HUDEP-2 (cell line): ENCODE measurements at regions not wholly inside any gene's neighbourhood (a gene's known extent, or its start where the extent isn't known, plus 50 kb on each side); places are given as distances from the start of the nearest gene placed in this dataset.
A peak's percentile ranks its signal among the peaks of the same experiment; 100 is the strongest.

Experiments used
- DNase-seq, 76 experiments: peaks; one replicate each; lab custom pipeline; 2025; ENCODE audit not compliant: unreplicated experiment in 76 of 76; lab: John Stamatoyannopoulos, UW

DNA sequence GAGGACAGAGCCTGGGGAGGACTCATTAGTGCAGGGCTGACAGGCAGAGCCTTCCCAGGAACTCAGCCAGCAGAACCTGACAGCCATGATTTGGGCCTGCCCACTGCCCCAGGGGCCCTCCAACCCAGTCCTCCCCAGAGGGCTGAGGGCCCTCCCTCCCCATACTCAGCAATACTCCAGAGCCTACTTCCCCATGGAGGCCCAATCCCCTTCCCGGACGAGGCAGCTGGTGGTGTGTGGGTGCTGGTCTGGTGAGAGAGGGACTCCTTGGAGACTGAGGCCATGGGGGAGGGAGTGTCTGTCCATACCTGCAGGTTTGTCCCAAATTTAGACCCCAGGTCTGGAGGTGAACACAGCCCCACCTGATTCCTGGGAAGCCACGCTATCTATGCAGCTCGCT is 120.9 kb upstream of the MLN start:
- DNase-seq: no peak

DNA sequence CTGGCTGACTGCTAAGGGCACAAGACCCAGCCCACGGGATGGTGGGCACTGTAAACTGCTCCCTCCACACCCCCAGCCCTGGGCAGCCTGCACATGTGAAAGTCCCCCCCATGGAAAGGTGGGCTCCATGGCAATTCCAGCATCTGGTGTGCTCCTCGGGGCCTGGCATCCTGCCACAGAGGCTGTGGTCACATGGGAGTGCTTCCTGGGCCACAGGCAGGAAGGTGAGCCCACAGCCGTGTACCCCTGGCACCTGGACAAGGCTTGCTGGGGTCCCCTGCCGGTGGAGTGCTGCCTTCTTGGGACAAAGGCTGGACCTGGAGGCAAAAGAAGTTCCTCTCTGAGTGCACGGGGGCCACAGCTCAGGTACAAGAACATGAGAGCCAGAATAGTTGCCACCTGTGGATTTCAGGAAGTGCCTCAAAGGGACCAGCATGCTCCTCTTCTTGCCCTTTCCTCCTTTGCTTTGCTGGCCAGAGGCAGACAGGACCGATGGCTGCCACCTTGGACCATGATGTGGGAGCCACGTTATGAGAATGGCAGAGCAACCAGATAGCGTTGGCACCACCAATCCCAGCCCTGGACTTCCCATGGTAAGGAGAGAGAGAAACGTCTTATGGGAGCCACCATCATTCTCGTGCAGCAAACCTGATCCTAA is 120.2 kb upstream of the MLN start:
- DNase-seq: no peak

DNA sequence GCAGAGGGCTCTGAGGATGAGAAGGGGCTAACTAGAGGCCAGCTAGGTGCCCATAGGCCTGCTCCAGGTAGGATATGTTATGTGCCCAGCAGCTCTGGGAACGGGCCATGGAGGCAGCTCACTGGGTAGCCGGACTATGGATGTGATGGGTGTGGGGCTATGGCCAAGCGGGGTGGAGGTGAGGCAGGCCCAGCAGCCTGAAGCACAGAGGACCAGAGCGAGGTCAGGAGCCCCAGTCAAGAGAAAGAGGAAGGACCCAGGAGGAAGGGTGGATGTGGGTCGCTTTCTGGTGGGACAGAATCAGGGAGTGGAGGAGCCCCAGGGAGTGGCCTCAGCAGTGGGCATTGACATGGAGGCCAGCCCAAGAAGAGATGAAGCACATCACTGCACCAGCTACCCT is 117.9 kb upstream of the MLN start:
- no peak for DNase-seq

DNA sequence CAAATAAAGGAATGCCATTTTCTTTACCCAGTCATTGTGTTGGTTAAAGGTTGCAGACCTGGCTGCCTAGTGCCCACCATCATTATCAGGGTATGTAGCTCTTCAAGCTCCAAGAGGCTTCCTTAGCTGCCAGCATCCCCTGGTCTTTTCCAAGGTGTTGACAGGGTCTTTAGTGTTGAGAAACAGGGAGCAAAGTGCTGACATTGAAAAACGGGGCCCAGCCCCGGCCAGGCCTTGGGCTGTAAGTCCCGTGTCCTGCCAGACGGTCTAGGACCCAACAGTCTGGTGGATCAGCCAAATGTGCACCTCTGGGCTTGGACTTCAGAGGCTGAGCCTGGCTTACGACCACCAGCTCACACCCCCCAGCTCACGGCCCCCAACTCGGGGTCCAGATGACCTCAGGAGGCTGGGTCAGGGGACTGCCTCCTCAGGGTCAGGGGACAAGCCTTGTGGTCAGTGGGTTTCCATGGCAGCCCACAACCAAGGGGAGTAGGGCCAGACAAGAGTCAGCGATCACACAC is 114.4 kb upstream of the MLN start:
- no peak for DNase-seq

DNA sequence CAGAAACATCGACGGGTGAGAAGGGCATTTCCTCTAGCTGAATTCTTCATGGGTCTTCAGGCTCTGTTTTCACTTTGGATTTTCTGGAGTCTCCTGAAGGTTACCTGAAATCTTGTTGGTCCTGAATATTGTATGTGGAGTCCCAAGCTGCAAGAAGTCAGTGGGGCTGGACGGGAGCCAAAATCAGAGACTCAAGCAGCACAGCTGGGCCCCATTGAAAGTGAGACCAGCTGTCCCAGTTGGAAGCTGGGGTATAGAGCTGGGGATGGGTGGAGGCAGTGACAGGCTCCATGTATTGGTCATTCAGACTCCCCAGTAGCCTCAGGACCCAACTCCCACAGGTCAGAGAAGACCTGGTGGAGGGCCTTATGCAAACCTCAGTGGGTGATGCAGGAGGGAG is 111.3 kb upstream of the MLN start:
- DNase-seq: peak in 1 of 76 experiments; percentile 16

DNA sequence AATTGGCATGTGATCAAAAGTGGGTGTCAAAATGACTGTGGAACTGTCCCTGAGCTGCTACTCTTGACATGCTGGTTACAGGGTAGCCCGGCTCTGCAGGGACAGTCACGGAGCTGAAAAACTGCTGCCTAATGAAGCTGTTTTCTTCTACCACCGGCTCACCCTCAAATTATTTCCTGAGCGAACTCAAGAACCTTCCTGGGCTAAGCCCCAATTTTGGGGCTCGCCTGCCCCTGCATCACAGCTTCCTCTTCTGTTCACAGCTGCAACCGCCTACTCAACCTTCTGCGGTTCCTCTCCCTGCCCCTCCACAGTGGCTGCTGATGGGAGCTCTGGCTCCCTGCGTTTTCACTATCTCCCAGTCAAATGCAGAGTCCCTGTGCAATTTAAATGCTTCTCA is 110.8 kb upstream of the MLN start:
- DNase-seq: peak in 1 of 76 experiments; percentile 15

DNA sequence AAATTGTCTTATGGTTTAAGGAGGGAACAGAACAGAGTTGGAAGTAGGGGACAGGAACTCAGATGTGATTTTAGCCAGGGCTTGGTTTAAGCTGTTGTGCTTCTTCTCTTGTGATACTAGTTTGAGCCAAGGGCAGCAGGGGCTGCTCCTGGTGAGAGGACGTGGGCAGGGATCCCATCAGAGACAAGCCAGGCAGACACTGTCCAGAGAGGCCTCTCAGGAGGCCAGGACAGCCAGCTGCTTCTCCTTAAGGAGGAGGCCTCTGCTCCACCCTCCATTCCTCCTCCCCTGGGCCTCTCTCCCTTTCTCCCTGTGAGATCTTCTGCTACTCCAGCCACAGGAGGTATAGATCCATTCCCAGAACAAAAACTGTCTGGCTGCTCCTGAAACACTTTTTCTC is 108.4 kb upstream of the MLN start:
- no peak for DNase-seq

DNA sequence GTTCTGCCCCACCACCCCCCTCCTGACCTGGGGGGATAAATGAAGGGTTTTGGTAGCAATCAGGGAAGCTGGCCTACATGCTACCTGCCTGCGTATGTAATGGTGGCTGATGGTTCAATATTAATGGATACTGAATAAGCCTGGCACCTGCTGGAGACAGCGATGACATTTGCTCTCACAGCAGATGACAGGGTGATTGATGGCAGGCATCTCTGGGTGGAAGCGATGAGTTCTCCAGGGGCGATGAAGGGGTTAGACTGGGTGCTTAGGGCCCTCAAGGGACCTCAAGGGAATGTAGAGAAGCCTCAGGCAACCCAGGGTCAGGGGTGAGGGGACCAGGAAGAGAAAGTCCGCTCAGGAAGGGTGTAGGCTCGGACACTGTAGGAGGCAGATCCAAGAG is 107.7 kb upstream of the MLN start:
- DNase-seq: no peak

DNA sequence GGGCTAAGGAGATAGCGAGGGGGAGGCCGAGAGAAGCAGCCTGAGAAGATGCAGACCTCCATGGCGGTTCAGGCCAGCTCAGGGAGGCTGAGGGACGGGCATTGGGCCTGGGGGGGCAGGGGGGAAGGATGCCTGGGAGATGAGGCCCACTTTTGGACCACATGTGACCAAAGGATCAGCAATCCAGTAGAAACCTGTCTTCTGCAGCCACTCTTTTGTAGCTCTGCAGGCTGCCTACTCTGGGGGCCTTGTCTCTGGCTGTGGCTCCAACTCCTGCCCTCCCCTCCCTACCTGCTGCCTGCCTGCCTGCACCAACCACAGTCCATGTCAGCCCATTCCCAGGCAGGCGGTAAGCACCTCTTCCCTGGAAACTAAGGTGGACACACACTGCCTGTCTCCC is 106.8 kb upstream of the MLN start:
- DNase-seq: no peak

DNA sequence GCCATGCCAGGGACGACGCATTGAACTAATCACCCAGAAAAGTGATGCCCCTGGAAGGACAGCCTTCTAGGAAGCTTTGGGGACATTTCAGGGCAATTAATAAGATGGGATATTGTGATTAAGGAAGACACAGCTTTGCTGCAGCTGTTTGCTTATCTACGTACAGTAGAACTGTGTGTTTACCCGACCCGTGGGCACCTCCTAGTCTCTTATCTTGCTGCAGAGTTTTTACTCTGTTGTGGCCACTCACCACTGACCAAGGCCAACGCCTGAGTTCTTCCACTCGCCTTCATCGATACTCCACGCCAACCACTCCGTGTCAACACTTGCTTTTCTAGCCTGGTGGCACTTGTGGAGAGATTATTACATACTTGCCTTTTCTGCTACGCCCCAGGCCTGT is 105.9 kb upstream of the MLN start:
- peak in 26 of 76 experiments; percentile 12 to 47 (median 30) for DNase-seq

DNA sequence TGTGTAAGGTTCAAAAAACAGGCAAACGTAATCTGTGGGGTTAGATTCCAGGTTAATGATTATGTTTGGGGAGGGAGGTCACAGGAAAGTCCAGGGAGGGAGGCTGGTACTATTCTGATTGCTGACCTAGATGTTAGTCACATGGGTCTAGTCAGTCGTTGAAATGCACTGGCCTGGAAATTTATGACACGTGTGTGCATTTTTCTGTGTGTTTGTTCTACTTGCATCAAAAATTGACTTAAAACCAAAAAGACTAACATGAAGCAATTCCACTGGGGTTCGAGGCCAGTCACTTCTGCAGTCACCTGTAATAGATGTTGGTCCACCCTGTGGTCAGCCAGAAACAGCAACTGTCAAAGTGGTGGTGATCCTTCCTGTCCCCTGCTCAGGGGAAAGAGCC is 104.2 kb upstream of the MLN start:
- DNase-seq: no peak

DNA sequence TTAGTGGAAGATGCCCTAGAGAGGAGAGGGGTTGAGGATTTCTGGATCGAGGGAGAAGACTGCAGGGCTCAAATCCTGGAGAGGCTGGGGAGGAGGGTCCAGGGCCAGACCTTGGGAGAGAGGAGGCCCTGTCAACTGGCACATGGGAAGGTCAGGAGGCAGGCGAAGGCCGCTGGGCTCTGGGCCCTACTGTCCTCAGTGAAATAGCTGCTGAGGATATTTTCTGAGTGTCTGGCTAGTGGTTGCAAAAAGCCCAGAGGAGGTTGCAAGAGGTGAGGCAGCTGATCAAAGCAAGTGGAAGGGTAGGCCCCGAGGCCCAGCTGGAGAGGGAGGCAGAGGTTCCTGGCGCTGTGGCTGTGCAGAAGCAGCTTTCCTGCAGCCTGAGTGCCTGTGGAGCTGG is 103.4 kb upstream of the MLN start:
- no peak for DNase-seq

DNA sequence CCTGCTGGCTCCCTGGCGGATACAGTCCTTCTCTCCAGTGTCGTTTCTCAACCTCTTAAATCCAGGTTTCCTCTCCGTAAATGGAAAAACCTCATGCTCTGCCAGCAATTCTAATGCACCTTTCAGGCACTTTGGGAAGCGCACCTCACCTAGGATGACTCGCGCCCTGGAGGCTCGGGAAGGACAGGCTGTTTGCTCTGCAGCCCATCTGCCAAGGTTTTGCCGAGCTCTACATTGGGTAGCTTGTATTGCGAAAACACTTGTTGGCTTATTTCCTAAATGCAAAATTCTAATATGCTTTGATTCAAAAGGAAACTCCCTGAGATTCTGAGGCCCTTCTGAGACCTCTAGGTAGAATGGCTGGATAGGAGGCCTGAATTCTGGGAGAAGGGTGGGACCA is 102.6 kb upstream of the MLN start:
- no peak for DNase-seq

DNA sequence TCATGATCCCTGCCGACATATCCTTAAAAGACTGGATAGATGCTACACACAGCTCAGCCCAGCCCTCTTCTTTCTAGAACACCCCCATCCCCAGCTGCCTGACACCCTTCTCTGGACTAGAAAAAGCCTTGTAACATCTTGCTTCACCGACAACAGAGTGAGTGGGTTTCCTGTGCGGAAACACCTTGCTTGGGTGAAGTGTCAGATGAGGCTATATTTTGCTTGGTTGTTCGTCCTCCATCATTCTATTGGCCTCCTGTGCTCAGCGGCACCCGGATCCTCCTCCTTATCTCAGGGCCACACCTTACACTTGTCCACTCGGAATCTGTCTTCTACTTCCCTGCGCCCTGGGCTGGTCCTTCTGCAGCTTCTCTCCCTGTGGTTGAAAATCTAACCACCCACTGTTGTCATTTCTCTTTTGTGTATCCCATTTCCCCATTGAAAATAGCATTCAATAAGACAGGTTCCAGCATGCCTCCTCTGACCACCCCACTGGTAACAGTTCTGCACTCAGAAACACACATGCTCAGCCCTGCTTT is 101.3 kb upstream of the MLN start:
- peak in 44 of 76 experiments; percentile 8 to 64 (median 32) for DNase-seq

DNA sequence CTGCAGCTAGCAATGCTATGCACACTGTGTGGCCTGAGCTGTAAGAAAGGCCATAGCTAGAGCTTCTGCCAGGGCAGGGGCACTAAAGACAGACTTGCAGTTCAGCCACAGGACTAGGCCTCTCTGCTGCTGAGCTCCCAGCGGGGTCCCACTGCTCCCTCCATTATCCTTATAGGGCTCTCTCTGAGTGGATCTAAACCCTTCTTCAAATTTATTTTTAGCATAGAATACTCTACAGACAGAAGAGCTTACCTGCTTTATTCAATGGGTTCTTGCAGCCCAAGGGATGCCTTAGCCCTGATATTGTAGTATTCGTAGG is 100.9 kb upstream of the MLN start:
- no peak for DNase-seq

DNA sequence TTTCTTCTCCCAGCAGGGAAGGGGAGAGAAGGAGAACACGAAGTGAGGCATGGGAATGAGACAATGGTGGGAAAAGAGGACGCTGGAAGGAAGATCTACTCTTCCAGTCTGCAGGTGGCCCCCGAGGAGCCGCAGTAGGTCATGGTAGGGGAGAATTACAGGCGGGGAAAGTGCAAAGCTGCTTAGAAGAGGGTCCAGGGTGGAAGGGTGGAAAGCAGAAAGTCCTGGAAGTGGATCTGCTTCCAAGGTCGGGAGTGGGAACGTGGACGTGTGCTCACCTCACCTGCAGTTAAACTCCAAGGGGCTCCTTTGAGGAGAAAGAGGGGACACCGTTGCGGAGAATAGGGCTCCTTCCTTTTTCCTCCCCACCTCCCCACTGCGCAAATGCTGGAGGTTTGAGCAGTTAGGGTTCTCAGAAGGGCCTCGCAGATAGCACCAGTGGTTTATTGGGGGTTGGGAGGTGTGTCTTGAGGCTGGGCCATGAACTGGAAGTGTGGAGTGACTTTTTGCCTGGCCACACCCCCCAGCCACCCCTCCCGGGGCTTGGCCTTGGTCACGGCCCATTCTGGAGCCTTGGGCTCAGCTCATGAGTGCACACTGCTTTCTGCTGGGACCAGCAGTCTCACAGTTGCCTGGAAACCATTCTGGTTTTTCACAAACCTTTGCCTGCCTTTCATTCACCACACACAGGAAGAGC is 100.4 kb upstream of the MLN start:
- peak in 68 of 76 experiments; percentile 10 to 86 (median 68) for DNase-seq

DNA sequence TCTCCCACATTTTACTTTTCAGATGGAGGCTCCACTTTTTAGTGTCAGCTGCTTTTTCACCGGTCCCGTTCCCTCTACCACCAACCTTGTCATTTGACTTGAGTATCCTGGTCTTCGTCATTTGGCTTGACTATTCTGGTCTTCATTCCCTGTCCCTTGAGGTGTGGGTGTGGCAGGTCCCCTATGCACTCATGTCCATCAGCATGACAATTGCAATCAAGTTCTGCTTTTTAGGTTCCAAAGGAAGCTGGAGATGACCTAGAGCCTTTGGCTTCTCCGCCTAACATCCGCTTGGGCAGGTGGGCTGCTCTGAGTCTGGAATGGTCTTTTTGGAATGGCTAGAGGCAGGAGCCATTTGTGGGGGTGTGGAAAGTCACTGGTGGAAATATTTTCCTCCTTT is 99.8 kb upstream of the MLN start:
- DNase-seq: no peak

DNA sequence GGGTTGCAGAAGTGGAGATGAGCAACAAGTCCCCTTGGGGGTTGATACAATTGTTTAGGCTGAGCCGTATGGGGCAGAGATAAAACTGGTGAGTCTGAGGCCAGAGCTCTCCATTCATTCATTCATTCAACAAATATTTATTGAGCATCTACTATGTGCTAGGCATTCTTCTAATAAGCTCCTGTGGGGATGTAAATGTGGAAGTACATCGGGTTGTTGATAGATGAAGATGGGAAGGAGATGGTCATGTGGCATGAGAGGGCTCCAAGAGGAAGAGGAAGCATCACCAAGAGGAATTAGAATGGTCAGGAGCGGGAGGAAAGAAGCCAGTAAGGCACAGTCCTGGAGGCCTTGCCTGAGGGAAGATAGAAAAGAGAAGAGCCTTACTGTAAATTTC is 98.7 kb upstream of the MLN start:
- no peak for DNase-seq

DNA sequence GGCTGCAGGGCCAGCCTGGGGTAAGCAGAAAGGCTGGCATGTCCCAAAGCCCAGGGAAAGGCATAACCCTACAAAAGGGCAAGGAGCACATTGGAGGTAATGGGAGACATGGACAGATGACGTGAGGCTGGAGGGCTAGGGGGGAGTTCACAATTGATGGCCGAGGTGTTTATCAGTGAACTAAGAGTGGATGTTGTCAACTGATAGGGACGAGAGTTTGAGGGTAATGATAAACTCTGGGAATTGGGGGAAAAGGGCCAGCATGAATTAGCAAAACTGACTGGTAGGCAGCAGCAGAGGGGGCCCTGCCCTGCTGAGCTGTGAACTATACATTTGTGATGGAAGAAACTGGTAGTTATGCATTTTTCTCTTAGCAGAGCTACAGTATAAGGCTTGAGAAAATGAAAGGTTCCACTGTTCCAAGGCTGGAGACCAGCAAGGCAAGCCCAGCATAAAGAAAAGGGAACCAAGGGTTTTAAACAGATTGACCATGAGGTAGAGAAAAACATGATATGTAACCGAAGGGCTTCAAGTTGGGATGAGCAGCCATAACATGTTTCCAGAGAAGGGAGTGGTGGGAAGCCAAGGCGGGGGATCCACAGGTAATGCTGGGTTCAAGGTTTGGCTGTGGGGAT is 98.1 kb upstream of the MLN start:
- peak in 15 of 76 experiments; percentile 5 to 45 (median 17) for DNase-seq

DNA sequence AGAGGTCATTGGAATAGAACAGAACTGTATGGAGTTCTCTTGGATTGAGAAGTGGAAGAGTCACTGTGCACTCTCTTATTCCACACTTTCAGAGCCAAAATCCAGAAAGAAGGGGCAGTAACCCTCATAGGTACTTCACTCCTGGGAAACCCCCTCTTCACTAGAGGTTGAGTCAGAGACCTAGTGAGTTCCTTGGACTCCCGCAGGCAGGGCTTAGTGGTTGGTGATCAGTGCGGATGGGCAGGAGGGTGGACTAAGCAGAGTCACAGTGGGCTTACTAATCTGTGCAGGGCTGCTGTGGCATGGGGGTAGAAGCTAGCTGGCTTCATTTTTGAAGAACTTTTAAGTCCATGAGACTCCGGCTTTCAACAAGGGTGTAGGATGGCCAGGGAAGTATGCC is 95.0 kb upstream of the MLN start:
- no peak for DNase-seq

DNA sequence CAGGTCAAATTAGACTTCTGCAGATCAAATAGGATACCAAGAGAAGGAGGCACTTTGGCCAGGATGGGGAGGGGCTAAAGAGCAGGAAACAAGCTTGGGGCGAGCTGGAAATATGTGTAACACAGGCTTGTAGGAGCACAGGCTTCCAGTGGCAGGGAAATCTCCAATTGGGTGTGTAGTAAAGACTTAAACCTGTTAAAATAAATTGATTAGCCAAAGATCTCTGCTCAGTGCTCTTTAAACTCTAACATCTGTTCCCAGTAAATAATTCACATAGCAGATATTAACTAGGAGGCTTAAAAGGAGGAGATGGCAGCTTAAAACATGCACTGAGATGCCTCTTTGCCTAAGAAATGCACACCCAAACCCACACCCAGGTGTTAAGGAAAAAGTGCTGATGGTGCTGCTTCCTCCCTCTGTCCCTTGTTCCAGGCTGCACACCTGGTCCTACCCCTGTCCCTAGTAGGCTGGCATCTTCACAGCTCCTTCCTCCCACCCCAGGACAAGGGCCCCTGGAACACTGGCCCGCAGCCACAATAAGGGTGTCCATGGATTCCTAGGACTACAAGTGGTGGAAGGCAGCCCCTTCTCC is 93.5 kb upstream of the MLN start:
- DNase-seq: no peak
